Thyroid gland (tissue), 4 donors: ENCODE measurements at regions not wholly inside any gene's neighbourhood (a gene's known extent, or its start where the extent isn't known, plus 50 kb on each side); places are given as distances from the start of the nearest gene placed in this dataset.
"Not testable (repeated sequence)": the region's sequence is repeated elsewhere in the genome, so short reads cannot be mapped to it uniquely, and the experiment has no call there.

Source experiments
- DNase-seq, 2 donors: peaks; one replicate each; pipeline ENCODE4 v3.0.0-alpha.2; 2019
- H3K27ac ChIP-seq, 3 donors: fragments of 200-600 bp; sonication (generic); 1 replicate in 2 of 3; 2 replicates in 1 of 3; pipeline ENCODE4 v1.5.1; 2016 to 2019; ENCODE audit warnings: mild to moderate bottlenecking in 1 of 3, moderate library complexity in 1 of 3
- H3K27me3 ChIP-seq: fragments of 200-600 bp; sonication (generic); one replicate; pipeline ENCODE4 v1.5.1; 2019
- H3K36me3 ChIP-seq, 2 donors: fragments of 200-600 bp; sonication (generic); one replicate each; pipeline ENCODE4 v1.5.1; 2016 to 2019
- H3K4me1 ChIP-seq, 2 donors: fragments of 200-600 bp; sonication (generic); one replicate each; pipeline ENCODE4 v1.5.1; 2017 to 2019
- H3K4me3 ChIP-seq, 3 donors: fragments of 200-600 bp; sonication (generic); replicated peaks in 1 of 3; 1 replicate in 2 of 3; 2 replicates in 1 of 3; pipeline ENCODE4 v1.5.1; 2016; ENCODE audit warnings: mild to moderate bottlenecking in 1 of 3
- H3K9me3 ChIP-seq: fragments of 200-600 bp; sonication (generic); one replicate; pipeline ENCODE4 v1.5.1; 2017
- CTCF ChIP-seq, 6 experiments: fragments of 200-600 bp in 3 of 6; fragments of 450-650 bp in 3 of 6; sonication (generic) in 3 of 6; IDR thresholded peaks; one replicate each; pipeline ENCODE4 v1.5.1; 2016 to 2019; ENCODE audit warnings: antibody characterized with exemption in 6 of 6, mild to moderate bottlenecking in 2 of 6, inconsistent platforms in 1 of 6, moderate library complexity in 1 of 6
- POLR2A ChIP-seq, 2 donors: fragments of 450-650 bp; IDR thresholded peaks; one replicate each; pipeline ENCODE4 v1.6.1; 2017; ENCODE audit warnings: antibody characterized with exemption in 2 of 2, mild to moderate bottlenecking in 2 of 2, moderate library complexity in 1 of 2
- WGBS, 2 donors: methylation state at CpG; one replicate each; pipeline ENCODE4 v1.1.5; 2017; 5-methylcytosine and 5-hydroxymethylcytosine counted together
- intact Hi-C: fragments of 100-400 bp; cut with DNase I; formaldehyde crosslinking; loops from one replicate; pipeline ENCODE4 v1.15.1; 2023

- TF ChIP-seq POLR2A (IDR thresholded peaks at IDR 0.05) (no peak), CTCF (IDR thresholded peaks at IDR 0.05) (no peak)
- H3K27ac ChIP-seq = peak overlapping the region in 1 of 3 donors; percentile 65
- H3K36me3 ChIP-seq = no peaks in the 10 kb centered on the region
- no peaks in the 10 kb centered on the region for H3K27me3 ChIP-seq
- H3K4me3 ChIP-seq = no peak overlapping the region
- WGBS, 2 donors = 60 to 62% methylated on average over 11 of the region's 11 CpGs
- intact Hi-C loops = no loop called here
- H3K4me1 ChIP-seq = peaks cover 0 to 35% of the 10 kb centered on the region in 2 donors
- no peaks in the 10 kb centered on the region for H3K9me3 ChIP-seq
- peak; percentile 66 for DNase-seq
Observed at GRCh38 chr16:10265770-10266615, 83.8 kb upstream of the GRIN2A start.

GRCh38 chr16:10266809-10267208 is 84.6 kb upstream of the GRIN2A start:
- WGBS, 2 donors = 79 to 95% methylated on average over 5 of the region's 5 CpGs
- no peaks in the 10 kb centered on the region for H3K9me3 ChIP-seq
- H3K36me3 ChIP-seq = no peaks in the 10 kb centered on the region
- TF ChIP-seq CTCF (IDR thresholded peaks at IDR 0.05) (no peak), POLR2A (IDR thresholded peaks at IDR 0.05) (no peak)
- H3K27me3 ChIP-seq = no peaks in the 10 kb centered on the region
- DNase-seq = no peak
- peaks cover 0 to 35% of the 10 kb centered on the region in 2 donors for H3K4me1 ChIP-seq
- H3K27ac ChIP-seq = no peak overlapping the region
- intact Hi-C loops = no loop called here
- no peak overlapping the region for H3K4me3 ChIP-seq

- DNase-seq = no peak
- Histone ChIP-seq H3K27me3 (no peaks in the 10 kb centered on the region), H3K4me3 (no peak overlapping the region), H3K27ac (peak overlapping the region in 1 of 3 donors; percentile 37), H3K4me1 (peaks cover 7 to 36% of the 10 kb centered on the region in 2 donors), H3K9me3 (no peaks in the 10 kb centered on the region), H3K36me3 (no peaks in the 10 kb centered on the region)
- intact Hi-C loops = no loop called here
- 85 to 97% methylated on average over 1 of the region's 1 CpG for WGBS, 2 donors
- TF ChIP-seq CTCF (IDR thresholded peaks at IDR 0.05) = no peak
- no peak for TF ChIP-seq POLR2A (IDR thresholded peaks at IDR 0.05)
Observed at GRCh38 chr16:10269632-10270031, 87.4 kb upstream of the GRIN2A start.

GRCh38 chr16:10272250-10272854 is 90.1 kb upstream of the GRIN2A start:
- DNase-seq, H3K27me3 ChIP-seq, H3K4me3 ChIP-seq, H3K9me3 ChIP-seq, H3K36me3 ChIP-seq, intact Hi-C loops: not testable (repeated sequence)
- 80 to 95% methylated on average over 6 of the region's 6 CpGs for WGBS, 2 donors
- Histone ChIP-seq H3K4me1 (peaks cover 7 to 31% of the 10 kb centered on the region in 2 donors), H3K27ac (peak overlapping the region; percentile 47 to 84 (median 53))

- H3K4me1 ChIP-seq = peaks cover 7 to 22% of the 10 kb centered on the region in 2 donors
- H3K36me3 ChIP-seq, H3K27ac ChIP-seq, intact Hi-C loops, H3K4me3 ChIP-seq, H3K9me3 ChIP-seq, DNase-seq, H3K27me3 ChIP-seq: not testable (repeated sequence)
- 85 to 87% methylated on average over 13 of the region's 13 CpGs for WGBS, 2 donors
Observed at GRCh38 chr16:10275214-10275996, 93.2 kb upstream of the GRIN2A start.
